CD4-positive, alpha-beta memory T cell (primary cell): ENCODE measurements at regions not wholly inside any gene's neighbourhood (a gene's known extent, or its start where the extent isn't known, plus 50 kb on each side); places are given as distances from the start of the nearest gene placed in this dataset.

Experiments
- CTCF ChIA-PET: fragments of 350-600 bp; sonication (Branson Sonifier 250); formaldehyde crosslinking; loops from one replicate; lab custom pipeline; 2021; ENCODE audit warnings: inconsistent platforms; ENCODE audit not compliant: partially characterized antibody; lab: Charles Lee
- POLR2A ChIA-PET: fragments of 350-600 bp; sonication (Branson Sonifier 250); formaldehyde crosslinking; loops from one replicate; lab custom pipeline; 2021; ENCODE audit not compliant: partially characterized antibody; lab: Charles Lee
- DNase-seq, 5 donors: peaks; one replicate each; pipeline versions ENCODE4 v3.0.0 to v3.0.0-alpha.2; 2020 to 2022; ENCODE audit warnings: mixed read lengths in 1 of 5
- H3K27ac ChIP-seq: one replicate; pipeline ENCODE4 v1.7.0; 2013; ENCODE audit warnings: low read depth, low read length
- H3K27me3 ChIP-seq: 2 replicates; pipeline ENCODE4 v1.7.0; 2013; ENCODE audit warnings: mild to moderate bottlenecking, low read length, moderate library complexity; ENCODE audit not compliant: insufficient read depth
- H3K36me3 ChIP-seq: 2 replicates; pipeline ENCODE4 v1.7.0; 2013; ENCODE audit warnings: mild to moderate bottlenecking, low read length, moderate library complexity; ENCODE audit not compliant: insufficient read depth
- H3K4me1 ChIP-seq: 2 replicates; pipeline ENCODE4 v1.7.0; 2013; ENCODE audit warnings: mild to moderate bottlenecking, low read length, moderate library complexity; ENCODE audit not compliant: insufficient read depth
- H3K4me3 ChIP-seq, 2 donors: one replicate each; pipeline ENCODE4 v1.7.0; 2013; ENCODE audit warnings: low read length in 2 of 2, mild to moderate bottlenecking in 1 of 2
- H3K9me3 ChIP-seq, 2 donors: one replicate each; pipeline ENCODE4 v1.7.0; 2013; ENCODE audit warnings: low read length in 2 of 2, control low read depth in 1 of 2; ENCODE audit not compliant: control insufficient read depth in 1 of 2
- H3K27ac Mint-ChIP-seq, 7 donors: one replicate each; pipeline ENCODE4 v1.8.0; 2020 to 2021; ENCODE audit warnings: mixed read lengths in 7 of 7, mild to moderate bottlenecking in 6 of 7, inconsistent platforms in 3 of 7, moderate library complexity in 3 of 7
- H3K27me3 Mint-ChIP-seq, 2 donors: one replicate each; pipeline ENCODE4 v1.8.0; 2020 to 2021; ENCODE audit warnings: mixed read lengths in 2 of 2
- H3K36me3 Mint-ChIP-seq, 2 donors: one replicate each; pipeline ENCODE4 v1.8.0; 2020 to 2021; ENCODE audit warnings: mixed read lengths in 2 of 2, inconsistent platforms in 1 of 2, mild to moderate bottlenecking in 1 of 2
- H3K4me1 Mint-ChIP-seq, 4 donors: one replicate each; pipeline ENCODE4 v1.8.0; 2020 to 2021; ENCODE audit warnings: mixed read lengths in 4 of 4, mild to moderate bottlenecking in 1 of 4
- H3K4me3 Mint-ChIP-seq, 8 donors: one replicate each; pipeline ENCODE4 v1.8.0; 2020 to 2021; ENCODE audit warnings: mixed read lengths in 8 of 8, mild to moderate bottlenecking in 7 of 8, moderate library complexity in 6 of 8, inconsistent platforms in 3 of 8
- H3K9me3 Mint-ChIP-seq, 8 donors: one replicate each; pipeline ENCODE4 v1.8.0; 2020 to 2021; ENCODE audit warnings: mixed read lengths in 8 of 8, mild to moderate bottlenecking in 5 of 8, inconsistent platforms in 3 of 8, moderate library complexity in 1 of 8
- intact Hi-C: fragments of 100-400 bp; cut with micrococcal nuclease; formaldehyde crosslinking; loops from one replicate; pipeline ENCODE4 v1.15.1; 2023

DNA sequence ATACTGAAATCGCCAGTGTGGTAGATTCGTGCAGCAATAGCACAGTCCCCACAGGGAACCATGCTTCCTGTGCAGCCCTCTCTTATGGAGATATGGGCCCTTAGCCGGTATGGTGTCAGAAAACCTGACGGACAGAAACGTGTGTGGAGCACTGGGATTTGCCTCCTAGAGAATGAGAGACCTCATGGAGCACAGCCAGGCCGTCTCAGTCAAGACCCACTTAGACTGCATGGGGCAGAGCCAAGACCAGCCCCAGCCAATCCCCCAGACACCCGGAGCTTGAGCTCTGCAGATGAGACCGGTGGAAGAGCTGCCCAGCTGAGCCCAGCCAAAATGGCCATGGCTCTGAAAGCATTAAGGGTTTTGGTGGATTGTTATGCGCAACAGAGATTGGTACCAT, 163.7 kb downstream of the DLL1 start:
- Histone ChIP-seq H3K27ac (no peak overlapping the region), H3K9me3 (no peaks in the 10 kb centered on the region), H3K4me3 (no peak overlapping the region), H3K36me3 (no peaks in the 10 kb centered on the region), H3K27me3 (no peaks in the 10 kb centered on the region), H3K4me1 (no peaks in the 10 kb centered on the region)
- Mint-ChIP-seq H3K4me1 (no peaks in the 10 kb centered on the region), H3K9me3 (peaks cover 0 to 6% (median 3%) of the 10 kb centered on the region in 8 donors), H3K4me3 (peak overlapping the region in 1 of 8 donors; percentile 24), H3K36me3 (no peaks in the 10 kb centered on the region), H3K27ac (no peak overlapping the region), H3K27me3 (peaks cover 0 to 6% of the 10 kb centered on the region in 2 donors)
- CTCF ChIA-PET = interaction anchor here (0.7 kb wide), 1 partner anchor 179 kb away, joined by 3 read pairs; no protein-coding TSS in a partner anchor
- intact Hi-C loops = no loop called here
- DNase-seq = no peak
- POLR2A ChIA-PET = interaction anchor here (1.4 kb wide), 1 partner anchor 38 kb away, joined by 4 read pairs; no protein-coding TSS in a partner anchor

DNA sequence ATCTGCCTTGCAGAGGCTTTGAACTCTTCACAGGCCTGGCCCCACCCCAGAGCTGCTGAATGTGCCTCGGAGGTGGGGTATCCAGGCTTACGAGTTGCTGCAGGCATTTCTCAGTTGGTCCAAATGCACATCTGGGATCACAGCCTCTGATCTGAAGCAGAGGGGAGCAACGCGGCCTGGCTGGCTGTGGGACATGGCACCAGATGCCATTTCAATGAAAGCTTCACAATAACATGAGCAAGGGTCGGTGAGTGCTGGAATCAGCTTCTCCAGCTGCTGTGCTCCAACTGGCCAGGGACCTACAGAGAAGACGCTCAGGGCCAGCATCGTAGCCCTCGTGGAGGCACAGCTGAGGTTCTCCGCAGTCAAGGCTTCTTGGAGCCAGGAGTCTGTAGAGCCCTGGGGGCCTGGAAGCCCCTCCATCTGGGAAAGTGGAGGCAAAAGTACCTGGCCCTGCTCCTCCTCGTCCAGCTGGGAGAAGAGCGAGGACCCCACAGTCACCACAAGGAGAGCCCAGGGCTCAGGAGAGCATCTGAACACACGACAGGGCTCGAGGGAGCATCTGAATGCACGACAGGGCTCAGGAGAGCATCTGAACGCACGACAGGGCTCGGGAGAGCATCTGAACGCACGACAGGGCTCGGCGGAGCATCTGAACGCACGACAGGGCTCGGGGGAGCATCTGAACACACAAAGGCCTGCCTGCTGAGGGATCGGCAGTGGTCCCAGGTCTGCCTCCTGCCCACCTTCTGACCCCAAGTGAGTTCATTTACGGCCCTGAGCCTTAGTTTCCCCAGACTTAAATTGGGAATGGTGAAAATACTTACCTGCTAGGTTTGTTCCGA, 165.2 kb downstream of the DLL1 start:
- ChIA-PET POLR2A (no interaction called here), CTCF (no interaction called here)
- intact Hi-C loops = no loop called here
- H3K9me3 Mint-ChIP-seq = peaks cover 0 to 18% (median 15%) of the 10 kb centered on the region in 8 donors
- H3K27me3 Mint-ChIP-seq = peaks cover 0 to 1% of the 10 kb centered on the region in 2 donors
- DNase-seq = no peak
- no peaks in the 10 kb centered on the region for H3K9me3 ChIP-seq
- H3K4me1 ChIP-seq = no peaks in the 10 kb centered on the region
- H3K36me3 Mint-ChIP-seq = peaks cover 0 to 2% of the 10 kb centered on the region in 2 donors
- H3K27ac Mint-ChIP-seq = no peak overlapping the region
- no peak overlapping the region for H3K27ac ChIP-seq
- H3K4me1 Mint-ChIP-seq = no peaks in the 10 kb centered on the region
- H3K27me3 ChIP-seq = no peaks in the 10 kb centered on the region
- H3K4me3 ChIP-seq = no peak overlapping the region
- no peak overlapping the region for H3K4me3 Mint-ChIP-seq
- H3K36me3 ChIP-seq = no peaks in the 10 kb centered on the region

DNA sequence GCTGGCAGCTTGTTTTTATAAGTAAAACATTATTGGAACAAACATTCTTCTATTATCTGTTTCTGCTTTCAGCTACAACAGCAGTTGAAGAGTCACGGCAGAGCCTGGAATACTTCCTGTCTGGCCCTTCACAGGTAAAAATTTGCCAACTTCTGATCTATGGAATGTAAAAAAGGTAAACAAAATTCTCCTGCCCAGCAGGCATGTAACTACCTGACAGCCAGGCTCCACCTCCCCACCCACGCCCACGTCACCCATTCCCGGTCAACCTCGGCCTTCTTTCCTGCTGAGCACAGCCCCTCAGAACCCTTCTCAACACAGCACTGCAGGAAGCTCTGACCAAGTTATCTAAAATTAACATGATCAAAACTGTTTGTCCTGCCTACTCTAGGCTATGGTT, 166.0 kb downstream of the DLL1 start:
- no peak for DNase-seq
- intact Hi-C loops = no loop called here
- ChIA-PET CTCF (no interaction called here), POLR2A (no interaction called here)
- Histone ChIP-seq H3K36me3 (no peaks in the 10 kb centered on the region), H3K27me3 (no peaks in the 10 kb centered on the region), H3K9me3 (peaks cover 0 to under 1% of the 10 kb centered on the region in 2 donors), H3K4me1 (no peaks in the 10 kb centered on the region), H3K27ac (no peak overlapping the region), H3K4me3 (no peak overlapping the region)
- no peak overlapping the region for H3K27ac Mint-ChIP-seq
- H3K27me3 Mint-ChIP-seq = peaks cover 0 to 1% of the 10 kb centered on the region in 2 donors
- no peak overlapping the region for H3K4me3 Mint-ChIP-seq
- H3K36me3 Mint-ChIP-seq = peaks cover 0 to 4% of the 10 kb centered on the region in 2 donors
- no peaks in the 10 kb centered on the region for H3K4me1 Mint-ChIP-seq
- peaks cover 0 to 25% (median 23%) of the 10 kb centered on the region in 8 donors for H3K9me3 Mint-ChIP-seq

DNA sequence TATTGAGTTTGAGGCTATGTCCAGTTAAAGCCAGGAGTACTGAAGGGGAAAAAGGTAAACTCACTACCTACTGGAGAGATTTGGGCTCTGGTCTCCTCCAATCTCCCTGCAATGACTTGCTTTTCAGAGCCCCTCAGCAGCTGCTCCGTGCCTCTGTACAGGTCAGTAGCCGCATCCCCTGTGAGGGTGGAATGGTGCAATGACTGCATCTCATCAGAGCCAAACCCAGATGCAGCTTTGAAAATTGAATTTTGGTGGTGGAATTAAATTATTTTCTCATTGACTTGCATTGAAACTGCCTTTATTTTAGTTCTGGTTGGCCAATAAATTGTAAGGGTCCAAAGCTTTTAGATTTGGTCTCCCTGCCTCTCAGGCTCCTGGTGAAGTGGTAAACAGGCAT, 166.7 kb downstream of the DLL1 start:
- H3K27ac Mint-ChIP-seq = no peak overlapping the region
- Histone ChIP-seq H3K27me3 (no peaks in the 10 kb centered on the region), H3K36me3 (no peaks in the 10 kb centered on the region), H3K4me1 (no peaks in the 10 kb centered on the region), H3K9me3 (peaks cover 0 to 4% of the 10 kb centered on the region in 2 donors), H3K27ac (no peak overlapping the region), H3K4me3 (no peak overlapping the region)
- POLR2A ChIA-PET = no interaction called here
- CTCF ChIA-PET = no interaction called here
- peaks cover 0 to 4% of the 10 kb centered on the region in 2 donors for H3K36me3 Mint-ChIP-seq
- H3K9me3 Mint-ChIP-seq = peaks cover 0 to 32% (median 29%) of the 10 kb centered on the region in 8 donors
- peaks cover 0 to 1% of the 10 kb centered on the region in 2 donors for H3K27me3 Mint-ChIP-seq
- no peak overlapping the region for H3K4me3 Mint-ChIP-seq
- intact Hi-C loops = no loop called here
- DNase-seq = no peak
- H3K4me1 Mint-ChIP-seq = no peaks in the 10 kb centered on the region

DNA sequence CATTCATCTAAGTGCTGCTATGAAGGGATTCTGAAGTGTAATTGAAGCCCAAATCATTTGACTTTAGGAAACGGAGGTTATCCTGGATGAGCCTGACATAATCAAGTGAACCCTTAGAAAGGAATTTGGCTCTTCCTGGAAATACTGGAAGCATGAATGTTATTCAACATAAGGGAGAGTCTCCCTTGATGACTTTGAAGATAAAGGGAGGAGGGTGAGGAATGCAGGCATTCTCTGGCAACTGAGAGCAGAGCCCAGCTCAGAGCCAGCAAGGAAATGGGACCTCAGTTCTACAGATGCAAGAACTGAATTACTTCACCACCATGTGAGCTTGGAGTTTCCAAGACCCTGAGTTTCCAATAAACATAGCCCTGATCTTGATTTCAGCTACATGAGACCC, 168.2 kb downstream of the DLL1 start:
- H3K27ac Mint-ChIP-seq = no peak overlapping the region
- Histone ChIP-seq H3K9me3 (peaks cover 0 to 4% of the 10 kb centered on the region in 2 donors), H3K4me1 (no peaks in the 10 kb centered on the region), H3K4me3 (no peak overlapping the region), H3K27me3 (no peaks in the 10 kb centered on the region), H3K36me3 (no peaks in the 10 kb centered on the region), H3K27ac (no peak overlapping the region)
- peaks cover 0 to 1% of the 10 kb centered on the region in 2 donors for H3K27me3 Mint-ChIP-seq
- intact Hi-C loops = no loop called here
- ChIA-PET POLR2A (no interaction called here), CTCF (no interaction called here)
- H3K4me3 Mint-ChIP-seq = no peak overlapping the region
- peaks cover 0 to 4% of the 10 kb centered on the region in 2 donors for H3K36me3 Mint-ChIP-seq
- H3K9me3 Mint-ChIP-seq = peaks cover 0 to 39% (median 31%) of the 10 kb centered on the region in 8 donors
- no peaks in the 10 kb centered on the region for H3K4me1 Mint-ChIP-seq
- no peak for DNase-seq

DNA sequence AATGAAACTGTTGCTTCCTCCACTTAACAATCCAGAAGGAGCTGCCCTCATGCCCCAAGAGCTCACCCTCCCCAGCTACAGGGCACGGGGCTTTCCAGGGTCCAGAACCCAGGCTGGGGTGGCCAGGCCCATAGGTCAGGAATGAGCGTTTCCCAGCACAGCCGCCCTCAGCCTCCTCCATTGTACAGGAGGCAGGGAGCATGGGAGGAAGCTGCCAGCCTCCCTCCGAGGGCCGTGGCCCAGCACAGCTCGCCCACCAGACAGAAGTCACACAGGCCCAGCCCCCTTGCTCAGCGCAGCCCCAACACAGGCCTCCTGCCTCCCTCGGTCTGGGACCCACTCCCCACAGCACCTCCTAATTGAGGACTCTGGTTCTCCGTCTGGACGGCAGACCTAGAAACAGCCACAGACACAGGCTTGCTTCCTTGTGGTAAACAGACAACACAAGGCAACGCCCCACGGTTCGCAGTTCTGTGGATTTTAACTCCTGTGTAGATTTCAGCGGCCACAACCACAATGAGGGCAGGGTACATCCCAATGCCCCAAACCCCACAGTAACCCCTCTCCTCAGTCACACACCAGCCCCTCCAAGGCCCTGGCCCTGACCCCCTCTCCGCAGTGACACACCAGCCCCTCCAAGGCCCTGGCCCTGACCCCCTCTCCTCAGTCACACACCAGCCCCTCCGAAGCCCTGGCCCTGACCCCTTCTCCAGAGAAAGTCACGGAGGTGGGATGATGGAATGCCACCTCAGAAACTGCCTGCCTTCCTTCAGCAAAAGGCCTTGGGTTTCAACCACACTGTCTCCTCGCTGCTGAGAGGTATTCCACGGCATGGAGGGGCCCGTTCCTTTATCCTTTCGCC, 173.5 kb downstream of the DLL1 start:
- intact Hi-C loops = no loop called here
- Histone ChIP-seq H3K4me1 (no peaks in the 10 kb centered on the region), H3K4me3 (no peak overlapping the region), H3K27me3 (no peaks in the 10 kb centered on the region), H3K27ac (no peak overlapping the region), H3K36me3 (no peaks in the 10 kb centered on the region), H3K9me3 (peaks cover 0 to 4% of the 10 kb centered on the region in 2 donors)
- ChIA-PET POLR2A (no interaction called here), CTCF (no interaction called here)
- Mint-ChIP-seq H3K27me3 (no peaks in the 10 kb centered on the region), H3K27ac (no peak overlapping the region), H3K36me3 (peaks cover 0 to 4% of the 10 kb centered on the region in 2 donors), H3K4me3 (no peak overlapping the region), H3K4me1 (peaks cover 0 to 2% (median 0%) of the 10 kb centered on the region in 4 donors), H3K9me3 (peaks cover 0 to 35% (median 28%) of the 10 kb centered on the region in 8 donors)
- DNase-seq = no peak

DNA sequence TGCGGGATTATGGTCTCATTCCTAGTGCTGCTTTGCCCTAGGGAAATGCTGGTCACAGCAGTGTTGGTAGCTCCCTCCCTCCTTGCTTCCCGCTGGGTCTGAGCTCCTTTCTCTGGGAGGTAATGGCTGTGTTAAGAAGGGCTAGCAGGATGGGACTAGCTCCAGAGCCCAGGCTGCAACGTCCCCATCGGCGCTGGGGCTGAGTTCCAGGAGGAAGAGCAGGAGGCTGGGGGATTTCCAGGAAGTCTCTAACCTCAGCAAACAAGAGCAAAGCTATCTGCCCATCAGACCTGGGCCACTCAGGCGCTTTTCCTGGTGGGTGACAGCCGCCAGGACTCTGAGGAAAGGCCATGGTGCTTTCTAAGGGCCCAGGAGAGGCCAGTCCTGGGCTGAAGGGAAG, 174.2 kb downstream of the DLL1 start:
- DNase-seq = no peak
- Mint-ChIP-seq H3K4me1 (peaks cover 0 to 2% (median 0%) of the 10 kb centered on the region in 4 donors), H3K9me3 (peaks cover 0 to 31% (median 25%) of the 10 kb centered on the region in 8 donors), H3K27ac (no peak overlapping the region), H3K36me3 (peaks cover 0 to 3% of the 10 kb centered on the region in 2 donors), H3K4me3 (no peak overlapping the region), H3K27me3 (no peaks in the 10 kb centered on the region)
- no peak overlapping the region for H3K27ac ChIP-seq
- ChIA-PET POLR2A (no interaction called here), CTCF (no interaction called here)
- no peaks in the 10 kb centered on the region for H3K27me3 ChIP-seq
- H3K36me3 ChIP-seq = no peaks in the 10 kb centered on the region
- intact Hi-C loops = no loop called here
- no peak overlapping the region for H3K4me3 ChIP-seq
- peaks cover 0 to 4% of the 10 kb centered on the region in 2 donors for H3K9me3 ChIP-seq
- H3K4me1 ChIP-seq = no peaks in the 10 kb centered on the region
